Esophagus squamous epithelium (tissue), 5 donors: ENCODE measurements at regions not wholly inside any gene's neighbourhood (a gene's known extent, or its start where the extent isn't known, plus 50 kb on each side); places are given as distances from the start of the nearest gene placed in this dataset.

Experiments
- DNase-seq: peaks from one replicate; lab custom pipeline; 2025; lab: John Stamatoyannopoulos, UW
- H3K27ac ChIP-seq, 4 donors: fragments of 200-600 bp; sonication (generic); one replicate each; pipeline ENCODE4 v1.5.1; 2016 to 2019; ENCODE audit warnings: mild to moderate bottlenecking in 1 of 4
- H3K27me3 ChIP-seq, 4 donors: fragments of 200-600 bp; sonication (generic); 1 replicate in 3 of 4; 2 replicates in 1 of 4; pipeline versions ENCODE4 v1.5.1 to v1.6.0; 2017 to 2021; ENCODE audit warnings: antibody characterized with exemption in 1 of 4
- H3K36me3 ChIP-seq, 3 donors: fragments of 200-600 bp; sonication (generic); one replicate each; pipeline ENCODE4 v1.5.1; 2016 to 2019
- H3K4me1 ChIP-seq, 3 donors: fragments of 200-600 bp; sonication (generic); one replicate each; pipeline ENCODE4 v1.5.1; 2017 to 2019
- H3K4me3 ChIP-seq, 4 donors: fragments of 200-600 bp; sonication (generic); 1 replicate in 3 of 4; 2 replicates in 1 of 4; pipeline ENCODE4 v1.5.1; 2016 to 2019; ENCODE audit warnings: mild to moderate bottlenecking in 2 of 4, moderate library complexity in 1 of 4
- H3K9me3 ChIP-seq, 3 donors: fragments of 200-600 bp; sonication (generic); one replicate each; pipeline ENCODE4 v1.5.1; 2016 to 2019
- POLR2A ChIP-seq, 4 donors: fragments of 450-650 bp; IDR thresholded peaks; one replicate each; pipeline ENCODE4 v1.6.1; 2017; ENCODE audit warnings: antibody characterized with exemption in 4 of 4, mild to moderate bottlenecking in 4 of 4, moderate library complexity in 3 of 4
- WGBS, 2 donors: methylation state at CpG; one replicate each; pipeline ENCODE4 v1.1.5; 2018; 5-methylcytosine and 5-hydroxymethylcytosine counted together
- intact Hi-C: fragments of 100-400 bp; cut with DNase I; formaldehyde crosslinking; loops from one replicate; pipeline ENCODE4 v1.15.0; 2022
- TF ChIP-seq, protein P1 (sequence below), 6 experiments: fragments of 450-650 bp in 4 of 6; fragments of 200-600 bp in 2 of 6; sonication (generic) in 2 of 6; IDR thresholded peaks; one replicate each; pipeline ENCODE4 v1.5.1; 2016 to 2019; ENCODE audit warnings: antibody characterized with exemption in 6 of 6, mild to moderate bottlenecking in 4 of 6, moderate library complexity in 4 of 6
- donor health status: DM: yes; HTN: yes; CAD: no.

- no peak overlapping the region for H3K4me3 ChIP-seq
- intact Hi-C loops: no loop called here
- DNase-seq: no peak
- 33 to 75% methylated on average over 1 to 2 of the region's 3 CpGs for WGBS, 2 donors
- H3K9me3 ChIP-seq: no peaks in the 10 kb centered on the region
- H3K4me1 ChIP-seq: no peaks in the 10 kb centered on the region
- H3K36me3 ChIP-seq: no peaks in the 10 kb centered on the region
- H3K27ac ChIP-seq: no peak overlapping the region
- peaks cover 0 to 10% (median 0%) of the 10 kb centered on the region in 4 donors for H3K27me3 ChIP-seq
- TF ChIP-seq, protein P1, sequence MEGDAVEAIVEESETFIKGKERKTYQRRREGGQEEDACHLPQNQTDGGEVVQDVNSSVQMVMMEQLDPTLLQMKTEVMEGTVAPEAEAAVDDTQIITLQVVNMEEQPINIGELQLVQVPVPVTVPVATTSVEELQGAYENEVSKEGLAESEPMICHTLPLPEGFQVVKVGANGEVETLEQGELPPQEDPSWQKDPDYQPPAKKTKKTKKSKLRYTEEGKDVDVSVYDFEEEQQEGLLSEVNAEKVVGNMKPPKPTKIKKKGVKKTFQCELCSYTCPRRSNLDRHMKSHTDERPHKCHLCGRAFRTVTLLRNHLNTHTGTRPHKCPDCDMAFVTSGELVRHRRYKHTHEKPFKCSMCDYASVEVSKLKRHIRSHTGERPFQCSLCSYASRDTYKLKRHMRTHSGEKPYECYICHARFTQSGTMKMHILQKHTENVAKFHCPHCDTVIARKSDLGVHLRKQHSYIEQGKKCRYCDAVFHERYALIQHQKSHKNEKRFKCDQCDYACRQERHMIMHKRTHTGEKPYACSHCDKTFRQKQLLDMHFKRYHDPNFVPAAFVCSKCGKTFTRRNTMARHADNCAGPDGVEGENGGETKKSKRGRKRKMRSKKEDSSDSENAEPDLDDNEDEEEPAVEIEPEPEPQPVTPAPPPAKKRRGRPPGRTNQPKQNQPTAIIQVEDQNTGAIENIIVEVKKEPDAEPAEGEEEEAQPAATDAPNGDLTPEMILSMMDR (IDR thresholded peaks at IDR 0.05): no peak
- no peak for TF ChIP-seq POLR2A (IDR thresholded peaks at IDR 0.05)
Measured at GRCh38 chr21:32934829-32935228, 90.9 kb upstream of the OLIG2 start.

GRCh38 chr21:32940079-32941014 lies 85.4 kb upstream of the OLIG2 start:
- Histone ChIP-seq H3K9me3 (no peaks in the 10 kb centered on the region), H3K36me3 (no peaks in the 10 kb centered on the region), H3K27me3 (peaks cover 0 to 25% (median 0%) of the 10 kb centered on the region in 4 donors), H3K4me3 (no peak overlapping the region), H3K4me1 (no peaks in the 10 kb centered on the region), H3K27ac (no peak overlapping the region)
- no peak for DNase-seq
- intact Hi-C loops: loop anchor here (10.0 kb wide), 1 partner anchor 254 kb away; no protein-coding TSS in a partner anchor
- 49 to 54% methylated on average over 23 of the region's 23 CpGs for WGBS, 2 donors
- TF ChIP-seq, protein P1 (IDR thresholded peaks at IDR 0.05): peak; percentile 46 to 79 (median 60)
- no peak for TF ChIP-seq POLR2A (IDR thresholded peaks at IDR 0.05)

DNA sequence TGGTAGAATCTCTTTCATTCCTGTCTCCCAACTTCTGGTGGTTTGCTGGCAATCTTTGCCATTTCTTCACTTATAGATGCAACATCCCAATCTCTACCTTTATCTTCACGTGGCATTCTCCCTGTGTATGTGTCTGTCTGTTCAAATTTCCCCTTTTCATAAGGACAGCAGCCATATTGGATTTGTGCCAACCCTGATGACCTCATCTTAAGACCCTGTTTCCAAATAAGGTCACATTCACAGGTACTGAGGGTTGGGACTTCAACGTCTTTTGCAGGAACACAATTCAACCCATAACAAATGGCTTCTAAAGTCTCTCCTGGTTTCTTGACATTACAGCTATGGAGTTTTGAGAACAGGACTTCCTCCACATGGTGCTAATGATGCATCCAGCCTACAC lies 84.5 kb upstream of the OLIG2 start:
- Histone ChIP-seq H3K27ac (no peak overlapping the region), H3K4me1 (no peaks in the 10 kb centered on the region), H3K4me3 (no peak overlapping the region), H3K9me3 (no peaks in the 10 kb centered on the region), H3K36me3 (no peaks in the 10 kb centered on the region), H3K27me3 (peaks cover 0 to 25% (median 0%) of the 10 kb centered on the region in 4 donors)
- TF ChIP-seq, protein P1 (IDR thresholded peaks at IDR 0.05): no peak
- no peak for TF ChIP-seq POLR2A (IDR thresholded peaks at IDR 0.05)
- intact Hi-C loops: loop anchor here (10.0 kb wide), 1 partner anchor 254 kb away; no protein-coding TSS in a partner anchor
- DNase-seq: no peak
- WGBS, 2 donors: 48 to 69% methylated on average over 2 of the region's 2 CpGs

GRCh38 chr21:32946654-32947053 lies 79.1 kb upstream of the OLIG2 start:
- peaks cover 0 to 20% (median 0%) of the 10 kb centered on the region in 4 donors for H3K27me3 ChIP-seq
- no peak for DNase-seq
- no peak for TF ChIP-seq POLR2A (IDR thresholded peaks at IDR 0.05)
- TF ChIP-seq, protein P1 (IDR thresholded peaks at IDR 0.05): no peak
- H3K4me1 ChIP-seq: no peaks in the 10 kb centered on the region
- WGBS, 2 donors: 34 to 89% methylated on average over 2 of the region's 2 CpGs
- no peak overlapping the region for H3K4me3 ChIP-seq
- no peaks in the 10 kb centered on the region for H3K36me3 ChIP-seq
- no peak overlapping the region for H3K27ac ChIP-seq
- intact Hi-C loops: loop anchor here (10.0 kb wide), 1 partner anchor 248 kb away; no protein-coding TSS in a partner anchor
- no peaks in the 10 kb centered on the region for H3K9me3 ChIP-seq

DNA sequence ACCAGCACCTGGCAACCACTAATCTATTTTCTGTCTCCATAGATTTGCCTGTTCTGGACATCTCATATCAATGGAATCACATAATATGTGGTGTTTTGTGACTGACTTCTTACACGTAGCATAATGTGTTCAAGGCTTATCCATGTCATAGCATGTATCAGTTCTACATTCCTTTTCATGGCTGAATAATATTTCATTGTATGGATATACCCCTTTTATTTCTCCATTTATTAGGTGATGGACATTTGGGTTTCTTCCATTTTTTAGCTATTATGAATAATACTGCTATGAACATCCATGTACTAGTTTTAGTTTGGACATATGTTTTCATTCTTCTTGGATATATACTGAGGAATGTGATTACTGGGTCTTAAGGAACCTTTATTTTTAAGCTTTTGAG lies 78.0 kb upstream of the OLIG2 start:
- Histone ChIP-seq H3K27ac (no peak overlapping the region), H3K4me3 (no peak overlapping the region), H3K9me3 (no peaks in the 10 kb centered on the region), H3K4me1 (no peaks in the 10 kb centered on the region), H3K27me3 (peaks cover 0 to 31% (median 0%) of the 10 kb centered on the region in 4 donors), H3K36me3 (no peaks in the 10 kb centered on the region)
- 37 to 64% methylated on average over 1 of the region's 1 CpG for WGBS, 2 donors
- no peak for DNase-seq
- TF ChIP-seq POLR2A (IDR thresholded peaks at IDR 0.05): no peak
- TF ChIP-seq, protein P1 (IDR thresholded peaks at IDR 0.05): no peak
- intact Hi-C loops: loop anchor here (10.0 kb wide), 1 partner anchor 247 kb away; no protein-coding TSS in a partner anchor
